Hepatocyte (in vitro differentiated cells): ENCODE measurements at regions not wholly inside any gene's neighbourhood (a gene's known extent, or its start where the extent isn't known, plus 50 kb on each side); places are given as distances from the start of the nearest gene placed in this dataset.

Experiments used
- DNase-seq: peaks from one replicate; pipeline ENCODE4 v3.0.0-alpha.2; 2016; ENCODE audit warnings: low spot score
- H2AFZ ChIP-seq: fragments of 200-600 bp; sonication (generic); 2 replicates; pipeline ENCODE4 v1.6.0; 2016; ENCODE audit warnings: antibody characterized with exemption, mild to moderate bottlenecking
- H3K27ac ChIP-seq: fragments of 200-600 bp; sonication (generic); 2 replicates; pipeline ENCODE4 v1.5.1; 2016; ENCODE audit warnings: mild to moderate bottlenecking
- H3K27me3 ChIP-seq: fragments of 200-600 bp; sonication (generic); 2 replicates; pipeline ENCODE4 v1.6.1; 2016
- H3K36me3 ChIP-seq: fragments of 200-600 bp; sonication (generic); replicated peaks from 2 replicates; pipeline ENCODE4 v1.5.1; 2016; ENCODE audit warnings: low read depth; ENCODE audit not compliant: insufficient read depth
- H3K4me1 ChIP-seq: fragments of 200-600 bp; sonication (generic); 2 replicates; pipeline ENCODE4 v1.5.1; 2016; ENCODE audit warnings: mild to moderate bottlenecking, moderate library complexity; ENCODE audit not compliant: insufficient read depth
- H3K4me2 ChIP-seq: fragments of 200-600 bp; sonication (generic); 2 replicates; pipeline ENCODE4 v1.6.0; 2016
- H3K4me3 ChIP-seq: fragments of 200-600 bp; sonication (generic); 2 replicates; pipeline ENCODE4 v1.5.1; 2016; ENCODE audit warnings: mild to moderate bottlenecking
- H3K79me2 ChIP-seq: fragments of 200-600 bp; sonication (generic); 2 replicates; pipeline ENCODE4 v1.6.0; 2017; ENCODE audit warnings: mild to moderate bottlenecking
- H3K9me2 ChIP-seq: fragments of 200-600 bp; sonication (generic); replicated peaks from 2 replicates; pipeline ENCODE4 v1.6.0; 2017; ENCODE audit warnings: mild to moderate bottlenecking; ENCODE audit not compliant: insufficient read depth
- H3K9me3 ChIP-seq: fragments of 200-600 bp; sonication (generic); 2 replicates; pipeline ENCODE4 v1.5.1; 2016; ENCODE audit warnings: low read depth, mild to moderate bottlenecking
- H4K20me1 ChIP-seq: fragments of 200-600 bp; sonication (generic); 2 replicates; pipeline ENCODE4 v1.6.0; 2016; ENCODE audit warnings: mild to moderate bottlenecking; ENCODE audit not compliant: insufficient read depth, poor library complexity, severe bottlenecking
- EZH2 ChIP-seq: fragments of 200-600 bp; sonication (generic); IDR thresholded peaks from 2 replicates; pipeline ENCODE4 v1.6.1; 2016; ENCODE audit warnings: antibody characterized with exemption, mild to moderate bottlenecking, borderline replicate concordance
- EZH2phosphoT487 ChIP-seq: fragments of 200-600 bp; sonication (generic); IDR thresholded peaks from one replicate; pipeline ENCODE4 v1.6.1; 2018; ENCODE audit warnings: antibody characterized with exemption, mild to moderate bottlenecking, low read depth, moderate library complexity; ENCODE audit not compliant: unreplicated experiment, severe bottlenecking
- WGBS: methylation state at CpG from one replicate; pipeline ENCODE4 v1.1.6; 2016; ENCODE audit warnings: low lambda C conversion rate; ENCODE audit errors: missing lambda C conversion rate; 5-methylcytosine and 5-hydroxymethylcytosine counted together
- TF ChIP-seq, protein P1 (sequence below): fragments of 200-600 bp; sonication (generic); IDR thresholded peaks from 2 replicates; pipeline ENCODE4 v1.5.1; 2016; ENCODE audit warnings: antibody characterized with exemption, mild to moderate bottlenecking; ENCODE audit not compliant: poor library complexity

DNA sequence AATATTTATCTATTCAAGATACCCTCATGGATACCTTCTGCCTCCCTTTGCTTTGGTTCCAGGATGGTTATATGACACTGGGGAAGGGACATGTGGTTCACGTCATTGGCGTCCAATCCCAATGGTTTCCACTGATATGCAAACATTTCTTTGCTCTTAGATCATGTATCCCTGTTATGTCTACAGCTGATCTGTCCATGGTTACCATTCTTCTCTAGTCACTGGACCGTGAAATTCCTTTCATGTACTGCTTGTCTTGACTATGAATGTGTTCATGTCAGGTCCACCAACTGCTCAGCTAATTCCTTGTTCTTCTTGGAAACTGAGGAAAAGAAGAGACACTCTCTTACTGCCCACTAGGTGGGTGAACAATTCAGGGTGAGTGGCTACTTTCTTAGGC lies 391.1 kb upstream of the ZNF608 start:
- no peak for DNase-seq
- 100% methylated on average over 3 of the region's 3 CpGs for WGBS
- no peaks in the 10 kb centered on the region for H3K9me3 ChIP-seq
- H3K27me3 ChIP-seq: no peaks in the 10 kb centered on the region
- no peaks in the 10 kb centered on the region for H4K20me1 ChIP-seq
- no peak overlapping the region for H3K4me3 ChIP-seq
- H3K79me2 ChIP-seq: no peaks in the 10 kb centered on the region
- peaks cover 10% of the 10 kb centered on the region for H3K4me1 ChIP-seq
- no peaks in the 10 kb centered on the region for H3K36me3 ChIP-seq
- H3K27ac ChIP-seq: no peak overlapping the region
- no peaks in the 10 kb centered on the region for H3K9me2 ChIP-seq
- no peak overlapping the region for H2AFZ ChIP-seq
- no peak overlapping the region for H3K4me2 ChIP-seq
- TF ChIP-seq EZH2phosphoT487: no peak
- TF ChIP-seq, protein P1, sequence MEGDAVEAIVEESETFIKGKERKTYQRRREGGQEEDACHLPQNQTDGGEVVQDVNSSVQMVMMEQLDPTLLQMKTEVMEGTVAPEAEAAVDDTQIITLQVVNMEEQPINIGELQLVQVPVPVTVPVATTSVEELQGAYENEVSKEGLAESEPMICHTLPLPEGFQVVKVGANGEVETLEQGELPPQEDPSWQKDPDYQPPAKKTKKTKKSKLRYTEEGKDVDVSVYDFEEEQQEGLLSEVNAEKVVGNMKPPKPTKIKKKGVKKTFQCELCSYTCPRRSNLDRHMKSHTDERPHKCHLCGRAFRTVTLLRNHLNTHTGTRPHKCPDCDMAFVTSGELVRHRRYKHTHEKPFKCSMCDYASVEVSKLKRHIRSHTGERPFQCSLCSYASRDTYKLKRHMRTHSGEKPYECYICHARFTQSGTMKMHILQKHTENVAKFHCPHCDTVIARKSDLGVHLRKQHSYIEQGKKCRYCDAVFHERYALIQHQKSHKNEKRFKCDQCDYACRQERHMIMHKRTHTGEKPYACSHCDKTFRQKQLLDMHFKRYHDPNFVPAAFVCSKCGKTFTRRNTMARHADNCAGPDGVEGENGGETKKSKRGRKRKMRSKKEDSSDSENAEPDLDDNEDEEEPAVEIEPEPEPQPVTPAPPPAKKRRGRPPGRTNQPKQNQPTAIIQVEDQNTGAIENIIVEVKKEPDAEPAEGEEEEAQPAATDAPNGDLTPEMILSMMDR: no peak
- TF ChIP-seq EZH2: no peak

DNA sequence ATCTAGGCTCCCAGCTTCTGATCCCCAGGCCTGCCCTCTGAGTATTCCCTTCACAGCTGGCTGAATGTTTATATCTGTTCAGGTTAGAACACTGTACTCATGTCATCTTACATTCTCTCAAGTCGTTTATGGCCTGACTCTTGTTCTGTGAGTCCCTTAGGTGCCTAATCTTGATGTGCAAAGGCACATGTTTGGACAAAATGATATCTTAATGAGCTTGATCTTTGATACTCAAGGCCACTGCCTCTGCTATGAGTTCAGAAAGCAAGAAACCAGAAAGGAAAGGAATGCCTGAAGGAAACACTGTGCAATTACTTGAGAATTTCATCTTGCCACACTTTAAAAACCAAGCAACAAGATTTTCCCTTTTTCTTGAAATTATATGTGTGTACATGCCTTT lies 391.8 kb upstream of the ZNF608 start:
- no peaks in the 10 kb centered on the region for H3K79me2 ChIP-seq
- no peak overlapping the region for H3K4me3 ChIP-seq
- no peaks in the 10 kb centered on the region for H3K36me3 ChIP-seq
- DNase-seq: no peak
- peak overlapping the region; percentile 2 for H3K27ac ChIP-seq
- H3K9me3 ChIP-seq: no peaks in the 10 kb centered on the region
- no peaks in the 10 kb centered on the region for H3K9me2 ChIP-seq
- TF ChIP-seq, protein P1: no peak
- no peak for TF ChIP-seq EZH2phosphoT487
- TF ChIP-seq EZH2: no peak
- no peak overlapping the region for H3K4me2 ChIP-seq
- H3K4me1 ChIP-seq: peaks cover 10% of the 10 kb centered on the region
- no peaks in the 10 kb centered on the region for H4K20me1 ChIP-seq
- H3K27me3 ChIP-seq: no peaks in the 10 kb centered on the region
- 48% methylated on average over 1 of the region's 1 CpG for WGBS
- no peak overlapping the region for H2AFZ ChIP-seq

DNA sequence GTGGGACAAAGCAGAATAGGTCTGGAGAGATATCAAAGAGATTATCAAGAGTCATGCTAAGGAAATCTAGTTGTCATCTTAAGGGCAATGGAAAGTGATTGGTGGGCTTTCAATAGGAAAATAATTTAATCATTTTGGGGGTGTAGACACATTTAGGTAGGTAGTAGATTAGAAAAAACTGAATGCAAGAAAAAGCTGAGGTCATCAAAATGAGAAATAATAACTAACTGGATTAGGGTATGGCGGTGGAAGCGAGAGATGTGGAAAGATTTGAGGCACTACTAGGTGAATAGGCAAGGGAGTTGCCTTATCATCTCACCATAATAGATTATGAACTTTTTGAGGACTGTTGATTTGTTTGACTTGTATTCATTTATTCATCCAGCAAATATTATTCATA lies 393.2 kb upstream of the ZNF608 start:
- H3K79me2 ChIP-seq: no peaks in the 10 kb centered on the region
- H3K4me2 ChIP-seq: no peak overlapping the region
- H3K36me3 ChIP-seq: no peaks in the 10 kb centered on the region
- no peaks in the 10 kb centered on the region for H3K27me3 ChIP-seq
- H3K9me2 ChIP-seq: no peaks in the 10 kb centered on the region
- no peaks in the 10 kb centered on the region for H3K9me3 ChIP-seq
- H2AFZ ChIP-seq: no peak overlapping the region
- no peak overlapping the region for H3K4me3 ChIP-seq
- H4K20me1 ChIP-seq: no peaks in the 10 kb centered on the region
- 97% methylated on average over 2 of the region's 2 CpGs for WGBS
- H3K4me1 ChIP-seq: peaks cover 5% of the 10 kb centered on the region
- no peak for TF ChIP-seq EZH2phosphoT487
- no peak for TF ChIP-seq EZH2
- TF ChIP-seq, protein P1: no peak
- DNase-seq: no peak
- H3K27ac ChIP-seq: no peak overlapping the region

DNA sequence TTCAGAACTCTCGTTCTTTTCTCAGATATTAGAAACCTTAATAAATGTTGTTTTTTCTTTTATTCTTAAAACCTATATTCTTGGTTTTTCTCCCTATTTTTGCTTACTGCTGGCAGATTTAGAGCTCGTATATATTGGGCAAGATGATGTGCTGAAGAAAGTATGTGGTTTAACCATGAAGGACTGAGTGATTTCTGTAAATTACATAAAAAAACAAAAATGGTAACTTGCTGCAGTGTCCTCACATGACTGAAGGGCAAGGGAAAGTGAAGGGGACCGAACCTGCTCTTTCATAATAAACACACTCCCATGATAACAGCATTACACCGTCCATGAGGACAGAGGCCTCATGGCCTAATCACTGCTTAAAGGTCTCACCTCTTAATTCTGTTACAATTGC lies 393.8 kb upstream of the ZNF608 start:
- Histone ChIP-seq H2AFZ (no peak overlapping the region), H3K4me3 (no peak overlapping the region), H3K36me3 (no peaks in the 10 kb centered on the region), H3K27ac (peak overlapping the region; percentile 65), H3K9me3 (no peaks in the 10 kb centered on the region), H3K79me2 (no peaks in the 10 kb centered on the region), H3K27me3 (no peaks in the 10 kb centered on the region), H4K20me1 (no peaks in the 10 kb centered on the region), H3K4me2 (no peak overlapping the region), H3K9me2 (no peaks in the 10 kb centered on the region), H3K4me1 (peaks cover 5% of the 10 kb centered on the region)
- no peak for TF ChIP-seq EZH2
- TF ChIP-seq, protein P1: no peak
- TF ChIP-seq EZH2phosphoT487: no peak
- 76% methylated on average over 4 of the region's 4 CpGs for WGBS
- DNase-seq: no peak
